ENCODE measurements at regions not wholly inside any gene's neighbourhood (a gene's known extent, or its start where the extent isn't known, plus 50 kb on each side); places are given as distances from the start of the nearest gene placed in this dataset.
"Not testable (repeated sequence)": the region's sequence is repeated elsewhere in the genome, so short reads cannot be mapped to it uniquely, and the experiment has no call there.

DNA sequence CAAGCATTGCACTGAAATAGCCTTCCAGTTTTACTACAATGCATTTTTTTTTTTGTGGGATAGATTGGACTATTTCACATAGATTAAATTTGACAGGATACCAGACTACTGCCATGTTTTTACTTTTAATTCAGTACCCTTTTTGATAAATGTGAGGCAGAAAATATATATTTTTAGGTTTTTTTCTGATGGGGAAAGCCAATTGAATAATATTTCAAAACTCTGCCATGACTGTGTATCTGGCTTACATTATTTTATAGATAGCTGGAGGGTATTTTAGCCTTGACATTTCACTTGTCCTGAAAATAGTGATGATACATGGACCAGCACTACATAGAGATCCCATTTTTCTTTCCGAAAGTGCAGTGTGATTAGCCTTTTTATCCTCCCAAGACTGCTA, 133.5 kb upstream of the PRR16 start:
- no peak overlapping the region for H3K27ac Mint-ChIP-seq (ENCODE audit: unreplicated experiment)
- H3K27ac ChIP-seq (ENCODE audit: low read depth, low read length): no peak overlapping the region
- H3K4me1 Mint-ChIP-seq (ENCODE audit: low read depth, unreplicated experiment): no peaks in the 10 kb centered on the region

DNA sequence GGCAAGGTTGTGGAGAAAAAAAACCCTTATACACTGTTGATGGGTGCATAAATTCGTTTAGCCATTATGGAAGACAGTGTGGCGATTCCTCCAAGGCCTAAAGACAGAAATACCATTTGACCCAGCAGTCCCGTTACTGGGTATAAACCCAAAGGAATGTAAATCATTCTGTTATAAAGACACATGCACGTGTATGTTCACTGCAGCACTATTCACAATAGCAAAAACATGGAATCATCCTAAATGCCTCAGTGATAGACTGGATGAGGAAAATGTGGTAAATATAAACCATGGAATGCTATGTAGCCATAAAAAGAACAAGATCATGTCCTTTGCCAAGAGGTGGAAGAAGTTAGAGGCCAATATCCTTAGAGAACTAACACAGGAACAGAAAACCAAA, 119.9 kb upstream of the PRR16 start:
- Mint-ChIP-seq H3K4me3 (ENCODE audit: unreplicated experiment) (no peak overlapping the region), H3K27ac (ENCODE audit: unreplicated experiment) (no peak overlapping the region), H3K27me3 (ENCODE audit: low read depth, unreplicated experiment) (no peaks in the 10 kb centered on the region), H3K4me1 (ENCODE audit: low read depth, unreplicated experiment) (no peaks in the 10 kb centered on the region), H3K9me3 (ENCODE audit: unreplicated experiment) (peaks cover 1% of the 10 kb centered on the region), H3K36me3 (ENCODE audit: low read depth, unreplicated experiment) (no peaks in the 10 kb centered on the region)
- Histone ChIP-seq H3K4me1 (ENCODE audit: insufficient read depth, low read length) (no peaks in the 10 kb centered on the region), H3K4me2 (ENCODE audit: low read length) (no peak overlapping the region), H3K27ac (ENCODE audit: low read depth, low read length) (no peak overlapping the region), H3K27me3 (ENCODE audit: insufficient read depth, low read length) (no peaks in the 10 kb centered on the region), H3K9ac (ENCODE audit: low read length) (no peak overlapping the region), H3K9me3 (ENCODE audit: insufficient read depth, low read depth, low read length) (no peaks in the 10 kb centered on the region), H3K4me3 (ENCODE audit: insufficient read depth, low read depth, low read length) (no peak overlapping the region), H2AFZ (ENCODE audit: low read depth, low read length) (no peak overlapping the region), H4K20me1 (ENCODE audit: insufficient read depth, low read length) (no peaks in the 10 kb centered on the region), H3K79me2 (ENCODE audit: insufficient read depth, low read length) (no peaks in the 10 kb centered on the region), H3K36me3 (ENCODE audit: insufficient read depth, low read length) (no peaks in the 10 kb centered on the region)
- TF ChIP-seq, protein P1, sequence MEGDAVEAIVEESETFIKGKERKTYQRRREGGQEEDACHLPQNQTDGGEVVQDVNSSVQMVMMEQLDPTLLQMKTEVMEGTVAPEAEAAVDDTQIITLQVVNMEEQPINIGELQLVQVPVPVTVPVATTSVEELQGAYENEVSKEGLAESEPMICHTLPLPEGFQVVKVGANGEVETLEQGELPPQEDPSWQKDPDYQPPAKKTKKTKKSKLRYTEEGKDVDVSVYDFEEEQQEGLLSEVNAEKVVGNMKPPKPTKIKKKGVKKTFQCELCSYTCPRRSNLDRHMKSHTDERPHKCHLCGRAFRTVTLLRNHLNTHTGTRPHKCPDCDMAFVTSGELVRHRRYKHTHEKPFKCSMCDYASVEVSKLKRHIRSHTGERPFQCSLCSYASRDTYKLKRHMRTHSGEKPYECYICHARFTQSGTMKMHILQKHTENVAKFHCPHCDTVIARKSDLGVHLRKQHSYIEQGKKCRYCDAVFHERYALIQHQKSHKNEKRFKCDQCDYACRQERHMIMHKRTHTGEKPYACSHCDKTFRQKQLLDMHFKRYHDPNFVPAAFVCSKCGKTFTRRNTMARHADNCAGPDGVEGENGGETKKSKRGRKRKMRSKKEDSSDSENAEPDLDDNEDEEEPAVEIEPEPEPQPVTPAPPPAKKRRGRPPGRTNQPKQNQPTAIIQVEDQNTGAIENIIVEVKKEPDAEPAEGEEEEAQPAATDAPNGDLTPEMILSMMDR (IDR thresholded peaks at IDR 0.05; ENCODE audit: insufficient read depth, low read depth, low read length): no peak
- FAIRE-seq (no peak), DNase-seq (ENCODE audit: low read depth) (no peak)

More for the DNA sequence above, 133.5 kb upstream of the PRR16 start:
- no peaks in the 10 kb centered on the region for H3K4me1 ChIP-seq (ENCODE audit: insufficient read depth, low read length)
- H2AFZ ChIP-seq (ENCODE audit: low read depth, low read length): no peak overlapping the region
- DNase-seq (ENCODE audit: low read depth): no peak
- no peak overlapping the region for H3K4me3 Mint-ChIP-seq (ENCODE audit: unreplicated experiment)
- FAIRE-seq: no peak
- H3K4me2 ChIP-seq (ENCODE audit: low read length): no peak overlapping the region
- no peaks in the 10 kb centered on the region for H3K36me3 ChIP-seq (ENCODE audit: insufficient read depth, low read length)
- peaks cover 2% of the 10 kb centered on the region for H3K9me3 ChIP-seq (ENCODE audit: insufficient read depth, low read depth, low read length)
- TF ChIP-seq, protein P1 (IDR thresholded peaks at IDR 0.05; ENCODE audit: insufficient read depth, low read depth, low read length): no peak
- TF ChIP-seq EZH2 (IDR thresholded peaks at IDR 0.05; ENCODE audit: insufficient read depth, low read length): no peak
- no peaks in the 10 kb centered on the region for H3K79me2 ChIP-seq (ENCODE audit: insufficient read depth, low read length)
- H3K9ac ChIP-seq (ENCODE audit: low read length): no peak overlapping the region
- H3K36me3 Mint-ChIP-seq (ENCODE audit: low read depth, unreplicated experiment): no peaks in the 10 kb centered on the region
- H4K20me1 ChIP-seq (ENCODE audit: insufficient read depth, low read length): no peaks in the 10 kb centered on the region
- no peaks in the 10 kb centered on the region for H3K27me3 Mint-ChIP-seq (ENCODE audit: low read depth, unreplicated experiment)
- peaks cover 3% of the 10 kb centered on the region for H3K9me3 Mint-ChIP-seq (ENCODE audit: unreplicated experiment)
- no peak overlapping the region for H3K4me3 ChIP-seq (ENCODE audit: insufficient read depth, low read depth, low read length)
- no peaks in the 10 kb centered on the region for H3K27me3 ChIP-seq (ENCODE audit: insufficient read depth, low read length)

DNA sequence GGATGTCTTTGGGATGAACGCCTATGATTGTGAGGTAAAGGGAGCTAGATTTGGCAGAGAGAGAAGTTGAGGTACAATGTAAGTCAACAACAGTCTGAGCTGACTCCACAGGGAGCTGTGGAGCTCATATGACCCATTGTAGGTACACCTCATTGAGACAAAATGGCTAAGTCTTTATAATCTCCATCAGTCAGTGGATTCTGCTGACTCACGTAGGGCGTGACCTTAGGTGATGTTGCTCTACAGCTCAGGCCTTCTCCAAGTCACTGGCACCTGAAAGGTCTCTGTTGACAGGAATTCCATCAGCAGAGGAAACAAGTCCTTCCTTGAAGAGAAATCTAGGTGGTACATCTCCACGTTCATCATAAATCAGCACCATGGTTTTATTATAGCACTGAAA, 118.2 kb upstream of the PRR16 start:
- Histone ChIP-seq H3K36me3 (ENCODE audit: insufficient read depth, low read length) (no peaks in the 10 kb centered on the region), H3K9me3 (ENCODE audit: insufficient read depth, low read depth, low read length) (no peaks in the 10 kb centered on the region), H2AFZ (ENCODE audit: low read depth, low read length) (no peak overlapping the region), H3K4me2 (ENCODE audit: low read length) (no peak overlapping the region), H3K27me3 (ENCODE audit: insufficient read depth, low read length) (no peaks in the 10 kb centered on the region), H3K9ac (ENCODE audit: low read length) (no peak overlapping the region), H3K4me3 (ENCODE audit: insufficient read depth, low read depth, low read length) (no peak overlapping the region), H3K27ac (ENCODE audit: low read depth, low read length) (no peak overlapping the region), H3K79me2 (ENCODE audit: insufficient read depth, low read length) (no peaks in the 10 kb centered on the region), H4K20me1 (ENCODE audit: insufficient read depth, low read length) (no peaks in the 10 kb centered on the region), H3K4me1 (ENCODE audit: insufficient read depth, low read length) (no peaks in the 10 kb centered on the region)
- Mint-ChIP-seq H3K36me3 (ENCODE audit: low read depth, unreplicated experiment) (no peaks in the 10 kb centered on the region), H3K4me3 (ENCODE audit: unreplicated experiment) (no peak overlapping the region), H3K4me1 (ENCODE audit: low read depth, unreplicated experiment) (no peaks in the 10 kb centered on the region), H3K27ac (ENCODE audit: unreplicated experiment) (no peak overlapping the region), H3K9me3 (ENCODE audit: unreplicated experiment) (peaks cover 3% of the 10 kb centered on the region), H3K27me3 (ENCODE audit: low read depth, unreplicated experiment) (no peaks in the 10 kb centered on the region)
- FAIRE-seq: no peak
- no peak for DNase-seq (ENCODE audit: low read depth)
- TF ChIP-seq EZH2 (IDR thresholded peaks at IDR 0.05; ENCODE audit: insufficient read depth, low read length): no peak
- TF ChIP-seq, protein P1 (IDR thresholded peaks at IDR 0.05; ENCODE audit: insufficient read depth, low read depth, low read length): no peak

DNA sequence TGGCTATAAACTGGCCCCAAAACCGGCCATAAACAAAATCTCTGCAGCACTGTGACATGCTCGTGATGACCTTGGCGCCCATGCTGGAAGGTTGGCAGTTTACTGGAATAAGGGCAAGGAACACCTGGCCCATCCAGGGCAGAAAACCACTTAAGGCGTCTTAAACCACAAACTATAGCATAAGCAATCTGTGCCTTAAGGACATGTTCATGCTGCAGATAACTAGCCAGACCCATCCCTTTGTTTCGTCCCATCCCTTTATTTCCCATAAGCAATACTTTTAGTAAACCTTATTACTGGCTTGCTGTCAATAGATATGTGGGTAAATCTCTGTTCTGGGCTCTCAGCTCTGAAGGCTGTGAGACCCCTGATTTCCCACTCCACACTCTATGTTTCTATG, 113.0 kb upstream of the PRR16 start:
- H3K27ac ChIP-seq (ENCODE audit: low read depth, low read length); DNase-seq (ENCODE audit: low read depth); H3K27ac Mint-ChIP-seq (ENCODE audit: unreplicated experiment); H2AFZ ChIP-seq (ENCODE audit: low read depth, low read length); H3K36me3 Mint-ChIP-seq (ENCODE audit: low read depth, unreplicated experiment); H3K4me1 Mint-ChIP-seq (ENCODE audit: low read depth, unreplicated experiment); H3K27me3 Mint-ChIP-seq (ENCODE audit: low read depth, unreplicated experiment); H3K9me3 Mint-ChIP-seq (ENCODE audit: unreplicated experiment); H3K9me3 ChIP-seq (ENCODE audit: insufficient read depth, low read depth, low read length); H3K4me3 Mint-ChIP-seq (ENCODE audit: unreplicated experiment); H3K4me1 ChIP-seq (ENCODE audit: insufficient read depth, low read length); H3K79me2 ChIP-seq (ENCODE audit: insufficient read depth, low read length); H3K4me3 ChIP-seq (ENCODE audit: insufficient read depth, low read depth, low read length); H3K27me3 ChIP-seq (ENCODE audit: insufficient read depth, low read length); H3K4me2 ChIP-seq (ENCODE audit: low read length); H4K20me1 ChIP-seq (ENCODE audit: insufficient read depth, low read length); H3K9ac ChIP-seq (ENCODE audit: low read length); H3K36me3 ChIP-seq (ENCODE audit: insufficient read depth, low read length); FAIRE-seq: not testable (repeated sequence)
